ENCODE measurements at regions not wholly inside any gene's neighbourhood (a gene's known extent, or its start where the extent isn't known, plus 50 kb on each side); places are given as distances from the start of the nearest gene placed in this dataset.

DNA sequence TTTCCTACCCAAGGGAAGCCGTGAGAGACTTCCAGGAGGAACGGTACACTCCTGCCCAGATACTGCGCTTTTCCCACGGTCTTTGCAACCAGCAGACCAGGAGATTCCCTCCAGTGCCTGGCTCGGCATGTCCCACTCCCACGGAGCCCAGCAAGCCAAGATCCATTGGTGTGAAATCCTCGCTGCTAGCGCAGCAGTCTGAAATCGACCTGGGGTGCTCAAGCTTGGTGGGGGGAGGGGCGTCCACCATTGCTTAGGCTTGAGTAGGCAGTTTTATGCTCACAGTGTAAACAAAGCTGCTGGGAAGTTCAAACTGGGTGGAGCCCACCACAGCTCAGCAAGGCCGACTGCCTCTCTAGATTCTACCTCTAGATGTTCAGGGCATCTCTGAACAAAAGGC lies 284.8 kb upstream of the FGF13 start:
- TF ChIP-seq POLR2A (conservative IDR thresholded peaks at IDR 0.05) (no peak), BRCA1 (IDR thresholded peaks at IDR 0.05) (no peak), BRCA1 (CRISPR knock-in tag; IDR thresholded peaks at IDR 0.05) (no peak), ZNF253 (CRISPR knock-in tag; conservative IDR thresholded peaks at IDR 0.05) (no peak), RBM39 (optimal IDR thresholded peaks at IDR 0.05; ENCODE audit: low read depth, low read length) (no peak), SREBF1 (IDR thresholded peaks at IDR 0.05; ENCODE audit: borderline replicate concordance, low read depth, low read length) (no peak), ELF1 (tag; IDR thresholded peaks at IDR 0.05) (no peak), SP1 (CRISPR knock-in tag; IDR thresholded peaks at IDR 0.05) (no peak), RAD21 (CRISPR knock-in tag; conservative IDR thresholded peaks at IDR 0.05 in 1 of 2, IDR thresholded peaks at IDR 0.05 in 1 of 2) (no peak), ZNF165 (CRISPR knock-in tag; IDR thresholded peaks at IDR 0.05; ENCODE audit: borderline replicate concordance) (no peak), KLF10 (CRISPR knock-in tag; IDR thresholded peaks at IDR 0.05) (no peak)
- TF ChIP-seq, protein P1, sequence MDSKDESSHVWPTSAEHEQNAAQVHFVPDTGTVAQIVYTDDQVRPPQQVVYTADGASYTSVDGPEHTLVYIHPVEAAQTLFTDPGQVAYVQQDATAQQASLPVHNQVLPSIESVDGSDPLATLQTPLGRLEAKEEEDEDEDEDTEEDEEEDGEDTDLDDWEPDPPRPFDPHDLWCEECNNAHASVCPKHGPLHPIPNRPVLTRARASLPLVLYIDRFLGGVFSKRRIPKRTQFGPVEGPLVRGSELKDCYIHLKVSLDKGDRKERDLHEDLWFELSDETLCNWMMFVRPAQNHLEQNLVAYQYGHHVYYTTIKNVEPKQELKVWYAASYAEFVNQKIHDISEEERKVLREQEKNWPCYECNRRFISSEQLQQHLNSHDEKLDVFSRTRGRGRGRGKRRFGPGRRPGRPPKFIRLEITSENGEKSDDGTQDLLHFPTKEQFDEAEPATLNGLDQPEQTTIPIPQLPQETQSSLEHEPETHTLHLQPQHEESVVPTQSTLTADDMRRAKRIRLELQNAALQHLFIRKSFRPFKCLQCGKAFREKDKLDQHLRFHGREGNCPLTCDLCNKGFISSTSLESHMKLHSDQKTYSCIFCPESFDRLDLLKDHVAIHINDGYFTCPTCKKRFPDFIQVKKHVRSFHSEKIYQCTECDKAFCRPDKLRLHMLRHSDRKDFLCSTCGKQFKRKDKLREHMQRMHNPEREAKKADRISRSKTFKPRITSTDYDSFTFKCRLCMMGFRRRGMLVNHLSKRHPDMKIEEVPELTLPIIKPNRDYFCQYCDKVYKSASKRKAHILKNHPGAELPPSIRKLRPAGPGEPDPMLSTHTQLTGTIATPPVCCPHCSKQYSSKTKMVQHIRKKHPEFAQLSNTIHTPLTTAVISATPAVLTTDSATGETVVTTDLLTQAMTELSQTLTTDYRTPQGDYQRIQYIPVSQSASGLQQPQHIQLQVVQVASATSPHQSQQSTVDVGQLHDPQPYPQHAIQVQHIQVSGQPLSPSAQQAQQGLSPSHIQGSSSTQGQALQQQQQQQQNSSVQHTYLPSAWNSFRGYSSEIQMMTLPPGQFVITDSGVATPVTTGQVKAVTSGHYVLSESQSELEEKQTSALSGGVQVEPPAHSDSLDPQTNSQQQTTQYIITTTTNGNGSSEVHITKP (IDR thresholded peaks at IDR 0.05; ENCODE audit: partially characterized antibody): no peak
- TF ChIP-seq, protein P2, sequence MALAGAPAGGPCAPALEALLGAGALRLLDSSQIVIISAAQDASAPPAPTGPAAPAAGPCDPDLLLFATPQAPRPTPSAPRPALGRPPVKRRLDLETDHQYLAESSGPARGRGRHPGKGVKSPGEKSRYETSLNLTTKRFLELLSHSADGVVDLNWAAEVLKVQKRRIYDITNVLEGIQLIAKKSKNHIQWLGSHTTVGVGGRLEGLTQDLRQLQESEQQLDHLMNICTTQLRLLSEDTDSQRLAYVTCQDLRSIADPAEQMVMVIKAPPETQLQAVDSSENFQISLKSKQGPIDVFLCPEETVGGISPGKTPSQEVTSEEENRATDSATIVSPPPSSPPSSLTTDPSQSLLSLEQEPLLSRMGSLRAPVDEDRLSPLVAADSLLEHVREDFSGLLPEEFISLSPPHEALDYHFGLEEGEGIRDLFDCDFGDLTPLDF (CRISPR knock-in tag; IDR thresholded peaks at IDR 0.05): no peak
